A172 (cell line): ENCODE measurements at regions not wholly inside any gene's neighbourhood (a gene's known extent, or its start where the extent isn't known, plus 50 kb on each side); places are given as distances from the start of the nearest gene placed in this dataset.

Experiments used
- DNase-seq: peaks from one replicate; pipeline ENCODE4 v3.0.0-alpha.2; 2015; ENCODE audit warnings: low spot score

- DNase-seq, result no peak
These were observed 51.4 kb upstream of the KANK4 start for GRCh38 chr1:62370594-62370993.

- DNase-seq, result no peak
These were observed 52.1 kb upstream of the KANK4 start for GRCh38 chr1:62371375-62371774.

- DNase-seq, result no peak
These were observed 54.0 kb upstream of the KANK4 start for GRCh38 chr1:62373221-62373620.

GRCh38 chr1:62377043-62377562 lies 57.9 kb upstream of the KANK4 start:
- no peak for DNase-seq

- no peak for DNase-seq
These were observed 56.7 kb upstream of the USP1 start for GRCh38 chr1:62380181-62380580.

GRCh38 chr1:62381831-62382657 lies 54.8 kb upstream of the USP1 start:
- DNase-seq, result no peak

GRCh38 chr1:62382658-62382955 lies 54.2 kb upstream of the USP1 start:
- no peak for DNase-seq

- peak; percentile 15 for DNase-seq
These were observed 52.4 kb upstream of the USP1 start for GRCh38 chr1:62384276-62385005.

- DNase-seq, result no peak
These were observed 50.9 kb upstream of the USP1 start for GRCh38 chr1:62385923-62386322.

- no peak for DNase-seq
These were observed 50.3 kb upstream of the USP1 start for GRCh38 chr1:62386351-62387121.
